ENCODE measurements at regions not wholly inside any gene's neighbourhood (a gene's known extent, or its start where the extent isn't known, plus 50 kb on each side); places are given as distances from the start of the nearest gene placed in this dataset.

DNA sequence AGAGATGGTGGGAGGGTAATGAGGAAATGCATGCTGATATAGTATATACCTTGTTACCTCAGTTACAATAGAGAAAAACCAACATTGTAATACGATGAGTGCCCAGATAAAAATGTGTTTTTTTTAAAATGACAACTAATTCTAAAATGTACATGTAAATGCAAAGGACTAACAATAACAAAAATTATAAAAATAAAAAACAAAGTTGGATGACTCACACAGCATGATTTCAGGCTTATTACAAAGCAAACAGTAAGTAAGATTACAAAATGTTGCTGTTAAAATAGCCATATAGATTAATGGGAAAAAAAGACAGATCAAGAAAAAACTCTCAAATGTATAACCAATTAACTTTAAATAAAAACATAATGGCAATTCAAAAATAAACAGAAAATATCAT lies 1099.4 kb downstream of the FSCB start:
- no peak overlapping the region for H2BK5ac ChIP-seq (ENCODE audit: low read depth, low read length, poor library complexity, severe bottlenecking)
- no peaks in the 10 kb centered on the region for H3K79me1 ChIP-seq (ENCODE audit: low read depth in 1 of 2, low read length in 2 of 2)
- no peaks in the 10 kb centered on the region for H3K36me3 ChIP-seq (ENCODE audit: control insufficient read depth, insufficient read depth, low read length)
- H3K27me3 ChIP-seq (ENCODE audit: control insufficient read depth, insufficient read depth, low read length), result no peaks in the 10 kb centered on the region
- H3K14ac ChIP-seq (replicated peaks; ENCODE audit: low read depth, low read length), result no peak overlapping the region
- no peak overlapping the region for H2AK9ac ChIP-seq (replicated peaks; ENCODE audit: low read depth, low read length, poor library complexity)
- DNase-seq (no peak), ATAC-seq (ENCODE audit: low read depth) (no peak)
- dilution Hi-C loops (cut with HindIII; ENCODE audit: low sequenced_read_pairs, unreplicated experiment) (no loop called here), intact Hi-C loops (cut with micrococcal nuclease) (no loop called here), in situ Hi-C loops (cut with MboI; ENCODE audit: low sequenced_read_pairs) (no loop called here)
- H3K9ac ChIP-seq (ENCODE audit: low read depth, low read length), result no peak overlapping the region
- no peak overlapping the region for H2AK5ac ChIP-seq (ENCODE audit: low read depth, low read length)
- no peak overlapping the region for H4K5ac ChIP-seq (ENCODE audit: low read depth, low read length)
- H3K18ac ChIP-seq (ENCODE audit: low read depth, low read length), result no peak overlapping the region
- no peaks in the 10 kb centered on the region for H3K9me1 ChIP-seq (ENCODE audit: insufficient read depth, low read length)
- H4K91ac ChIP-seq (ENCODE audit: insufficient read depth, low read depth, low read length), result no peak overlapping the region
- no peaks in the 10 kb centered on the region for H4K20me1 ChIP-seq (ENCODE audit: insufficient read depth, low read length)
- no peak overlapping the region for H2BK15ac ChIP-seq (ENCODE audit: low read depth, low read length)
- no CpG with 5 or more reads among the region's 1 CpG for WGBS, 2 experiments (ENCODE audit: extremely low coverage in 2 of 2, insufficient read length in 1 of 2)
- no peak overlapping the region for H2AFZ ChIP-seq (replicated peaks; ENCODE audit: low read length, poor library complexity)
- no peak overlapping the region for H2BK20ac ChIP-seq (ENCODE audit: low read depth, low read length)
- H3K56ac ChIP-seq (ENCODE audit: extremely low read depth, insufficient read depth, low read length), result no peak overlapping the region
- CTCF ChIA-PET, result no interaction called here
- H3K4me2 ChIP-seq (ENCODE audit: low read depth, low read length), result no peak overlapping the region
- H3K23ac ChIP-seq (ENCODE audit: low read depth, low read length), result no peak overlapping the region
- no peak for TF ChIP-seq MAFK (IDR thresholded peaks at IDR 0.05; ENCODE audit: low read depth, low read length)
- no peak for TF ChIP-seq RCOR1 (IDR thresholded peaks at IDR 0.05; ENCODE audit: insufficient replicate concordance, low read length)
- no peak overlapping the region for H4K8ac ChIP-seq (ENCODE audit: low read depth in 2 of 2, low read length in 2 of 2)
- POLR2A ChIA-PET (ENCODE audit: unreplicated experiment), result no interaction called here
- no peak overlapping the region for H2BK120ac ChIP-seq (ENCODE audit: low read depth, low read length)
- no peaks in the 10 kb centered on the region for H3K4me1 ChIP-seq (ENCODE audit: control insufficient read depth, insufficient read depth, low read length)
- no peak overlapping the region for H3K4me3 ChIP-seq (ENCODE audit: insufficient read depth, low read depth, low read length)
- H3K9me3 ChIP-seq (ENCODE audit: control insufficient read depth, insufficient read depth, low read length), result peaks cover 2% of the 10 kb centered on the region; the same call in 1 of the 2 replicates
- no peak overlapping the region for H3K27ac ChIP-seq (ENCODE audit: insufficient read depth, low read length)
- H3K4ac ChIP-seq (ENCODE audit: low read depth, low read length), result no peak overlapping the region
- BruUV-seq (replicated peaks), result no TSS peak
